K562 (cell line): ENCODE measurements at regions not wholly inside any gene's neighbourhood (a gene's known extent, or its start where the extent isn't known, plus 50 kb on each side); places are given as distances from the start of the nearest gene placed in this dataset.

Experiments used
- ATAC-seq: fragments of 200-7000 bp; cut with Tn5 transposase; 3 replicates; pipeline ENCODE4 v1.9.1; 2020; ENCODE audit warnings: moderate library complexity
- BruUV-seq: library from RNA; stranded (reverse); fragments of 400-500 nt; replicated peaks from 2 replicates; lab custom pipeline; 2021; lab: Mats Ljungman, UMichigan
- CTCF ChIA-PET: fragments of 300-600 bp; formaldehyde crosslinking; extraction: SDS; loops from one replicate; lab custom pipeline; 2021; ENCODE audit warnings: low intra/inter-chr PET ratio; lab: Yijun Ruan, JAX
- POLR2A ChIA-PET: fragments of 300-600, 350-650 bp; sonication (Branson Sonifier 250); formaldehyde crosslinking; extraction: SDS; loops from one replicate; lab custom pipeline; 2021; ENCODE audit warnings: antibody characterized with exemption, inconsistent platforms; lab: Yijun Ruan, JAX
- DNase-seq, 4 experiments: peaks; one replicate each; pipeline versions ENCODE4 v3.0.0 to v3.0.0-alpha.2; 2011 to 2018; ENCODE audit warnings: low spot score in 3 of 4, mixed read lengths in 3 of 4; ENCODE audit errors: extremely low read depth in 1 of 4
- FAIRE-seq: peaks from 2 replicates; lab custom pipeline; 2011; peaks lifted over from hg19 to GRCh38; lab: Jason Lieb, UNC
- H2AFZ ChIP-seq: 2 replicates; pipeline ENCODE4 v1.6.0; 2011; ENCODE audit warnings: low read depth, low read length, control low read depth, inconsistent platforms
- H3K27ac ChIP-seq: fragments of 200-600 bp; 3 replicates; pipeline ENCODE4 v1.8.0; 2011; ENCODE audit warnings: low read depth, mild to moderate bottlenecking, control low read depth, inconsistent platforms, low read length, moderate library complexity, mixed read lengths; ENCODE audit errors: extremely low read depth
- H3K27me3 ChIP-seq, 2 experiments: fragments of 300-600 bp in 1 of 2; 2 replicates in 1 of 2; 3 replicates in 1 of 2; pipeline versions ENCODE4 v1.6.0 to v1.8.0; 2011; ENCODE audit warnings: inconsistent platforms in 2 of 2, low read length in 2 of 2, mild to moderate bottlenecking in 1 of 2, mixed read lengths in 1 of 2, moderate library complexity in 1 of 2; ENCODE audit not compliant: control insufficient read depth in 2 of 2, insufficient read depth in 2 of 2
- H3K36me3 ChIP-seq: fragments of 300-600 bp; 3 replicates; pipeline ENCODE4 v1.8.0; 2011; ENCODE audit warnings: mild to moderate bottlenecking, low read length, inconsistent platforms; ENCODE audit not compliant: control insufficient read depth, insufficient read depth
- H3K4me1 ChIP-seq, 2 experiments: fragments of 200-600 bp in 1 of 2; replicated peaks in 1 of 2; 2 replicates in 1 of 2; 3 replicates in 1 of 2; pipeline versions ENCODE4 v1.5.1 to v1.8.0; 2011; ENCODE audit warnings: inconsistent platforms in 2 of 2, low read length in 2 of 2, mild to moderate bottlenecking in 1 of 2, mixed read lengths in 1 of 2, moderate library complexity in 1 of 2; ENCODE audit not compliant: control insufficient read depth in 2 of 2, insufficient read depth in 2 of 2
- H3K4me2 ChIP-seq: 2 replicates; pipeline ENCODE4 v1.6.1; 2011; ENCODE audit warnings: low read length, control low read depth, inconsistent platforms, mixed read lengths; ENCODE audit not compliant: insufficient read depth
- H3K4me3 ChIP-seq: fragments of 200-600 bp; sonication (generic), shearing (Covaris generic); 2 replicates; pipeline ENCODE4 v1.5.1; 2016; ENCODE audit warnings: control low read depth, inconsistent platforms
- H3K79me2 ChIP-seq: fragments of 200-600 bp; 3 replicates; pipeline ENCODE4 v1.8.0; 2011; ENCODE audit warnings: low read length, inconsistent platforms; ENCODE audit not compliant: control insufficient read depth, insufficient read depth
- H3K9ac ChIP-seq, 2 experiments: 2 replicates each; pipeline versions ENCODE4 v1.6.0 to v1.6.1; 2011; ENCODE audit warnings: low read depth in 2 of 2, low read length in 2 of 2, control low read depth in 1 of 2, inconsistent platforms in 1 of 2, mild to moderate bottlenecking in 1 of 2, mixed read lengths in 1 of 2; ENCODE audit not compliant: insufficient read depth in 1 of 2
- H3K9me1 ChIP-seq: one replicate; pipeline ENCODE4 v1.6.0; 2011; ENCODE audit warnings: inconsistent platforms, mild to moderate bottlenecking, low read length, moderate library complexity; ENCODE audit not compliant: control insufficient read depth, insufficient read depth
- H3K9me3 ChIP-seq: replicated peaks from 2 replicates; pipeline ENCODE4 v1.5.1; 2011; ENCODE audit warnings: low read depth, low read length, inconsistent platforms; ENCODE audit not compliant: control insufficient read depth, insufficient read depth
- H4K20me1 ChIP-seq: replicated peaks from 2 replicates; pipeline ENCODE4 v1.6.1; 2011; ENCODE audit warnings: low read length, inconsistent platforms, mixed read lengths; ENCODE audit not compliant: control insufficient read depth, insufficient read depth
- CXXC5 ChIP-seq: fragments of 250-450 bp; sonication (Bioruptor Pico); IDR thresholded peaks from 2 replicates; pipeline ENCODE4 v1.8.0; 2022; ENCODE audit warnings: inconsistent platforms, mild to moderate bottlenecking, moderate library complexity
- ESRRA ChIP-seq: fragments of 450-650 bp; IDR thresholded peaks from 2 replicates; pipeline ENCODE4 v1.6.1; 2014; ENCODE audit warnings: low read depth, mild to moderate bottlenecking, moderate library complexity, borderline replicate concordance
- KAT2B ChIP-seq: IDR thresholded peaks from one replicate; pipeline ENCODE4 v1.6.1; 2012; ENCODE audit warnings: low read depth, mild to moderate bottlenecking, control low read depth, inconsistent platforms, low read length, moderate library complexity
- NBN ChIP-seq: fragments of 450-650 bp; IDR thresholded peaks from 2 replicates; pipeline ENCODE4 v1.6.1; 2016; ENCODE audit warnings: low read depth, mild to moderate bottlenecking
- POLR2G ChIP-seq: fragments of 200-400 bp; formaldehyde crosslinking; IDR thresholded peaks from 2 replicates; pipeline ENCODE4 v1.6.1; 2017; ENCODE audit warnings: low read depth, mild to moderate bottlenecking, antibody characterized with exemption, low read length, moderate library complexity
- TRIM28 ChIP-seq: fragments of 450-650 bp; IDR thresholded peaks from 2 replicates; pipeline ENCODE4 v1.6.1; 2017
- YY1 ChIP-seq, 3 experiments: IDR thresholded peaks; 2 replicates each; pipeline ENCODE4 v1.6.1; 2011; ENCODE audit warnings: low read length in 2 of 3, mild to moderate bottlenecking in 2 of 3, moderate library complexity in 2 of 3, borderline replicate concordance in 1 of 3, control low read depth in 1 of 3, low read depth in 1 of 3; ENCODE audit not compliant: insufficient read depth in 3 of 3, insufficient replicate concordance in 2 of 3, control insufficient read depth in 1 of 3, insufficient read length in 1 of 3; ENCODE audit errors: extremely low read depth in 1 of 3
- ZNF324 ChIP-seq: fragments of 250-450 bp; sonication (Bioruptor Pico); IDR thresholded peaks from 2 replicates; pipeline ENCODE4 v1.4.0; 2020; ENCODE audit warnings: mild to moderate bottlenecking
- ZNF699 ChIP-seq: fragments of 250-450 bp; sonication (Bioruptor Pico); IDR thresholded peaks from 2 replicates; pipeline ENCODE4 v1.8.0; 2021; ENCODE audit warnings: mild to moderate bottlenecking, moderate library complexity; ENCODE audit not compliant: insufficient replicate concordance
- WGBS: fragments of 100-300 bp; shearing (Covaris generic); methylation state at CpG from one replicate; pipeline ENCODE4 v1.1.6; 2016; ENCODE audit warnings: low coverage, mixed read lengths; ENCODE audit not compliant: insufficient coverage; ENCODE audit errors: missing lambda C conversion rate; 5-methylcytosine and 5-hydroxymethylcytosine counted together
- in situ Hi-C: fragments of 300-500 bp; cut with MboI; formaldehyde crosslinking; loops from 4 replicates; pipeline ENCODE4 v1.15.0; 2018; ENCODE audit warnings: inconsistent platforms, mixed read lengths
- intact Hi-C: fragments of 100-400 bp; cut with micrococcal nuclease; formaldehyde crosslinking; loops from 2 replicates; pipeline ENCODE4 v1.14.2; 2022

DNA sequence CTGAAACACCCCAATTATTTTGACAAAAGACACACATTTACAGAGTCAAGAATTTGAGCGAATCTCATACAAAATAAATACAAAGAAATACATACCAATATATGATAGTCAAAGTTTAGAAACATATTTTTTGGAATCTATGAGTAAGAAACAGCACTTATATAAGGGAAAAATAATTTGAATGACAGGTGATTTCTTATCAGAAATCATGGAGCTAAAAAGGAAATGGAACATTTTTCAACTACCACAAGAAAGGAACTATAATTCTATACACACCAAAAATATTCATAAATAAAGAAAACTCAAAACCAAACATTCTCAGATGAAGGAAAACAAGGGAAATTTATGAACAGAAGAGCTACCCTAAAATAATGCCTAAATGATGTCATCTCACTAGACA lies 1226.6 kb downstream of the PCDH9 start:
- Histone ChIP-seq H3K9me3 (no peaks in the 10 kb centered on the region), H3K4me1 (no peaks in the 10 kb centered on the region), H3K4me3 (no peak overlapping the region), H3K27me3 (no peaks in the 10 kb centered on the region), H3K36me3 (no peaks in the 10 kb centered on the region), H3K9ac (no peak overlapping the region), H3K9me1 (no peaks in the 10 kb centered on the region), H2AFZ (no peak overlapping the region), H3K4me2 (no peak overlapping the region), H3K79me2 (no peaks in the 10 kb centered on the region), H3K27ac (no peak overlapping the region), H4K20me1 (no peaks in the 10 kb centered on the region)
- FAIRE-seq, result no peak
- in situ Hi-C loops (no loop called here), intact Hi-C loops (no loop called here)
- WGBS, result 0% methylated on average over 1 of the region's 1 CpG
- no TSS peak for BruUV-seq
- no peak for DNase-seq
- TF ChIP-seq KAT2B (no peak), CXXC5 (CRISPR knock-in tag) (no peak), TRIM28 (0 out of 2 replicates have a peak, but pooled peaks have one; percentile 33), POLR2G (no peak)
- no peak for ATAC-seq
- POLR2A ChIA-PET, result no interaction called here
- CTCF ChIA-PET, result no interaction called here

DNA sequence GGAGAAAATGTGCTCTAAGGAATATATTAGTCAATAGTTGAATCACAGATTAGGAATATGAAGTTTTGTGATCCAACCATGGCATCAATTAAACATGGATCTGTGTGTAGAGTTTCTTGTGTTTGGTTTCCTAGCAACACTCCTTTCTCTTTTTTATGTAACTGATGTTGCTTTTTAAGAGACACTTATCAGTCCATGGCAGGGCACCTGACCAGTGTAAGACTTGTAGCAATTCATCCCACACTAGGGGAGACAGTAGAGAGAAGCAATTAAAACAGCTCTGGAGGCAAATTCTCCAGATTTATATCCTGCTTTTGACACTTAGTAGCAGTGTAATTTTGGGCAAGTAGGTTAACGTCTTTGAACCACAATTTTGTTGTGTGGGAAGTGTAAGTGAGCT lies 1229.0 kb downstream of the PCDH9 start:
- Histone ChIP-seq H3K4me3 (no peak overlapping the region), H3K36me3 (no peaks in the 10 kb centered on the region), H4K20me1 (no peaks in the 10 kb centered on the region), H3K9ac (no peak overlapping the region), H2AFZ (no peak overlapping the region), H3K4me2 (no peak overlapping the region), H3K79me2 (no peaks in the 10 kb centered on the region), H3K9me1 (no peaks in the 10 kb centered on the region), H3K27me3 (no peaks in the 10 kb centered on the region), H3K9me3 (no peaks in the 10 kb centered on the region), H3K4me1 (no peaks in the 10 kb centered on the region), H3K27ac (no peak overlapping the region)
- FAIRE-seq (no peak), ATAC-seq (no peak), DNase-seq (no peak)
- ChIA-PET POLR2A (no interaction called here), CTCF (no interaction called here)
- 9% methylated on average over 1 of the region's 1 CpG for WGBS
- intact Hi-C loops (no loop called here), in situ Hi-C loops (no loop called here)
- no peak for TF ChIP-seq YY1 (IDR thresholded peaks at IDR 0.05; ENCODE audit: borderline replicate concordance in 1 of 3, control insufficient read depth in 1 of 3, extremely low read depth in 1 of 3, insufficient read depth in 3 of 3, insufficient read length in 1 of 3, insufficient replicate concordance in 2 of 3, low read depth in 1 of 3, low read length in 2 of 3)
- TF ChIP-seq NBN, result no peak
- TF ChIP-seq ZNF699 (CRISPR knock-in tag), result no peak
- no peak for TF ChIP-seq ZNF324 (CRISPR knock-in tag)
- no peak for TF ChIP-seq ESRRA
- no TSS peak for BruUV-seq
